Naive thymus-derived CD4-positive, alpha-beta T cell (primary cell): ENCODE measurements at regions not wholly inside any gene's neighbourhood (a gene's known extent, or its start where the extent isn't known, plus 50 kb on each side); places are given as distances from the start of the nearest gene placed in this dataset.

Experiments used
- ATAC-seq: fragments of 150-1000 bp; cut with Tn5 transposase; 2 replicates; pipeline ENCODE4 v1.10.0; 2021; ENCODE audit warnings: mild to moderate bottlenecking, moderate library complexity
- CTCF ChIA-PET: fragments of 350-600 bp; sonication (Branson Sonifier 250); formaldehyde crosslinking; loops from one replicate; lab custom pipeline; 2021; ENCODE audit warnings: antibody characterized with exemption; lab: Charles Lee
- POLR2A ChIA-PET: fragments of 350-600 bp; sonication (Branson Sonifier 250); formaldehyde crosslinking; loops from one replicate; lab custom pipeline; 2021; ENCODE audit warnings: antibody characterized with exemption, inconsistent platforms; lab: Charles Lee
- DNase-seq, 9 donors: peaks; one replicate each; pipeline versions ENCODE4 v3.0.0 to v3.0.0-alpha.2; 2020 to 2022; ENCODE audit warnings: mixed read lengths in 1 of 9
- H3K27ac ChIP-seq: one replicate; pipeline ENCODE4 v1.7.0; 2013; ENCODE audit warnings: mild to moderate bottlenecking, low read depth, low read length, moderate library complexity
- H3K27me3 ChIP-seq, 2 donors: one replicate each; pipeline ENCODE4 v1.7.0; 2013; ENCODE audit warnings: low read length in 2 of 2, mild to moderate bottlenecking in 2 of 2, moderate library complexity in 2 of 2; ENCODE audit not compliant: control insufficient read depth in 2 of 2, insufficient read depth in 2 of 2
- H3K36me3 ChIP-seq, 3 experiments: 1 replicate in 2 of 3; 2 replicates in 1 of 3; pipeline ENCODE4 v1.7.0; 2013; ENCODE audit warnings: low read length in 3 of 3, mild to moderate bottlenecking in 3 of 3, moderate library complexity in 1 of 3; ENCODE audit not compliant: insufficient read depth in 3 of 3, control insufficient read depth in 2 of 3
- H3K4me1 ChIP-seq, 2 donors: one replicate each; pipeline ENCODE4 v1.7.0; 2013; ENCODE audit warnings: low read length in 2 of 2, mild to moderate bottlenecking in 2 of 2, moderate library complexity in 1 of 2; ENCODE audit not compliant: control insufficient read depth in 2 of 2, insufficient read depth in 2 of 2
- H3K4me3 ChIP-seq: 2 replicates; pipeline ENCODE4 v1.7.0; 2013; ENCODE audit warnings: mild to moderate bottlenecking, low read length
- H3K9me3 ChIP-seq, 3 experiments: 1 replicate in 2 of 3; 2 replicates in 1 of 3; pipeline ENCODE4 v1.7.0; 2013; ENCODE audit warnings: low read length in 3 of 3; ENCODE audit not compliant: control insufficient read depth in 2 of 3
- H3K27ac Mint-ChIP-seq, 9 donors: one replicate each; pipeline ENCODE4 v1.8.0; 2020 to 2022; ENCODE audit warnings: mixed read lengths in 9 of 9, mild to moderate bottlenecking in 8 of 9, moderate library complexity in 5 of 9, inconsistent platforms in 2 of 9
- H3K27me3 Mint-ChIP-seq, 5 donors: one replicate each; pipeline ENCODE4 v1.8.0; 2021 to 2022; ENCODE audit warnings: mixed read lengths in 5 of 5, mild to moderate bottlenecking in 1 of 5
- H3K36me3 Mint-ChIP-seq, 5 donors: one replicate each; pipeline ENCODE4 v1.8.0; 2020 to 2022; ENCODE audit warnings: mixed read lengths in 5 of 5, mild to moderate bottlenecking in 3 of 5, inconsistent platforms in 1 of 5
- H3K4me1 Mint-ChIP-seq, 7 donors: one replicate each; pipeline ENCODE4 v1.8.0; 2020 to 2022; ENCODE audit warnings: mixed read lengths in 7 of 7, mild to moderate bottlenecking in 3 of 7, inconsistent platforms in 1 of 7
- H3K4me3 Mint-ChIP-seq, 10 donors: one replicate each; pipeline ENCODE4 v1.8.0; 2020 to 2022; ENCODE audit warnings: mild to moderate bottlenecking in 10 of 10, mixed read lengths in 10 of 10, moderate library complexity in 6 of 10, inconsistent platforms in 2 of 10
- H3K9me3 Mint-ChIP-seq, 11 donors: one replicate each; pipeline ENCODE4 v1.8.0; 2020 to 2022; ENCODE audit warnings: mixed read lengths in 11 of 11, mild to moderate bottlenecking in 4 of 11, inconsistent platforms in 1 of 11, moderate library complexity in 1 of 11
- intact Hi-C, 2 donors: fragments of 100-400 bp; cut with micrococcal nuclease; formaldehyde crosslinking; loops; one replicate each; pipeline ENCODE4 v1.15.1; 2023

GRCh38 chr16:5900046-5900445 lies 802.5 kb upstream of the EEF2KMT start:
- H3K4me3 Mint-ChIP-seq, result no peak overlapping the region
- Histone ChIP-seq H3K27ac (no peak overlapping the region), H3K4me3 (no peak overlapping the region), H3K27me3 (no peaks in the 10 kb centered on the region), H3K36me3 (no peaks in the 10 kb centered on the region), H3K9me3 (no peaks in the 10 kb centered on the region), H3K4me1 (no peaks in the 10 kb centered on the region)
- ChIA-PET POLR2A (no interaction called here), CTCF (no interaction called here)
- H3K4me1 Mint-ChIP-seq, result no peaks in the 10 kb centered on the region
- no peaks in the 10 kb centered on the region for H3K36me3 Mint-ChIP-seq
- no peaks in the 10 kb centered on the region for H3K27me3 Mint-ChIP-seq
- DNase-seq (no peak), ATAC-seq (no peak)
- peaks cover 2 to 40% (median 15%) of the 10 kb centered on the region in 11 donors for H3K9me3 Mint-ChIP-seq
- H3K27ac Mint-ChIP-seq, result no peak overlapping the region
- intact Hi-C loops, result no loop called here

DNA sequence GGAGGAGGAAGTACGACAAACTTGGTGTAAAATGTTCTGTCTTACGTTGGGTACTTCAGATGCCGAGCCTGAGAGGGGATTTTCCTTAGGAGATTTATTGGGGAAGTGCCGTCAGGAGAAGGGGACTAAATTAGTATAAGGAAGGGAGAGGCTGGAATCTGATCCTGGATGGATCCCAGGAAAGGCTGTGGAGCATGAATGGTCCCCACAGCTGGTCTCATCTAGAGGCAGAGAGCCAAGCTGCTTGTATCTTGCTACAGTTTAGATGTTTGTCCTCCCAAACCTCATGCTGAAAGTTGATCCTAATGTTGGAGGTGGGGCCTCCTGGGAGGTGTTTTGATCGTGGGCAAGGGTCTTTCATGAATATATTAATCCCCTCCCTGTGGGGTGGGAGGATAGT lies 798.4 kb upstream of the EEF2KMT start:
- Histone ChIP-seq H3K36me3 (no peaks in the 10 kb centered on the region), H3K9me3 (no peaks in the 10 kb centered on the region), H3K27me3 (no peaks in the 10 kb centered on the region), H3K27ac (no peak overlapping the region), H3K4me1 (no peaks in the 10 kb centered on the region), H3K4me3 (no peak overlapping the region)
- peaks cover 4 to 36% (median 16%) of the 10 kb centered on the region in 11 donors for H3K9me3 Mint-ChIP-seq
- intact Hi-C loops, result no loop called here
- CTCF ChIA-PET, result no interaction called here
- no peak overlapping the region for H3K4me3 Mint-ChIP-seq
- H3K4me1 Mint-ChIP-seq, result no peaks in the 10 kb centered on the region
- ATAC-seq (no peak), DNase-seq (no peak)
- H3K36me3 Mint-ChIP-seq, result no peaks in the 10 kb centered on the region
- no peaks in the 10 kb centered on the region for H3K27me3 Mint-ChIP-seq
- no peak overlapping the region for H3K27ac Mint-ChIP-seq
- POLR2A ChIA-PET, result no interaction called here

- no peak overlapping the region for H3K27ac Mint-ChIP-seq
- H3K4me1 Mint-ChIP-seq, result no peaks in the 10 kb centered on the region
- ChIA-PET POLR2A (no interaction called here), CTCF (no interaction called here)
- Histone ChIP-seq H3K9me3 (no peaks in the 10 kb centered on the region), H3K27me3 (no peaks in the 10 kb centered on the region), H3K27ac (no peak overlapping the region), H3K4me1 (no peaks in the 10 kb centered on the region), H3K4me3 (no peak overlapping the region), H3K36me3 (no peaks in the 10 kb centered on the region)
- intact Hi-C loops, result no loop called here
- no peaks in the 10 kb centered on the region for H3K27me3 Mint-ChIP-seq
- no peak for ATAC-seq
- H3K9me3 Mint-ChIP-seq, result peaks cover 4 to 27% (median 14%) of the 10 kb centered on the region in 11 donors
- H3K36me3 Mint-ChIP-seq, result no peaks in the 10 kb centered on the region
- no peak overlapping the region for H3K4me3 Mint-ChIP-seq
- no peak for DNase-seq
Measured at GRCh38 chr16:5895137-5895536, 797.5 kb upstream of the EEF2KMT start.

DNA sequence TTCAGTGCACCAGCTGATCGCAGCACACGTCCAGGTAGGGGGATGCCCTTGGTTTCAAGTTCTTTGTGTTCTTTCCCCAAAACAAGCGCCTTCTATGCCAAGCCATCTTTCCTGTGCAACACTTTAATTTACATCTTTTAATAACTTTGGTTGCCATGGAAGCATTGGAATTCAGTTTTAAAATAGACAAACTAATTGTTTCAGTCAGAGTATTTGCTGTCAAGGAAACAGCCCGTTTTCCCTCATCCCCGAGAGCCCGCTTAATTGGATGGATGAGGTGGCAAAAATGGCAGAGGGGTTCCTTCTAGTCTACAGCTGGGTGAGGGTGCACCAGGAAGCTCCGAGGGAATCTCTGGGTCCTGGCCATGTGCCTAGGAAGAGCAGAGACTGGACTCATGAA lies 793.7 kb upstream of the EEF2KMT start:
- CTCF ChIA-PET, result no interaction called here
- ATAC-seq, result no peak

DNA sequence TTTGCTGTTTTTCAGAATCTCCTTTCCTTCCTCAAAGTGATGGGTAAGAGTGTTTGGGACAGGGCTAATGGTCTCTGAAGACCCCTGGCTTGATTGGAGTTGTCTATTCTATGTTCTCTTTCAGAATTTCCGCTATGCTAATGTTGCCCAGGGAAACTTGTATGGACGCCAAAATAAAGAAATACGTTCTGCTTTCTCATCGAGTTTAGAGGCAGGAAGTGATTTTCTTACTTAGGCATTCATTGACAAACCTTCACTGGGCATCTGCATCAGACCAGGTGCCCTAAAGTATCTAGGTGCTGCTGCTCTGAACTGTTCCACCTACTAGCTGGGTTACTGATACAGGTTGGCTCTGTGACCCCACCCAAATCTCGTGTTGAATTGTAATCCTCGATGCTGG lies 787.9 kb upstream of the EEF2KMT start:
- Histone ChIP-seq H3K9me3 (no peaks in the 10 kb centered on the region), H3K27me3 (no peaks in the 10 kb centered on the region), H3K4me3 (no peak overlapping the region), H3K4me1 (no peaks in the 10 kb centered on the region), H3K27ac (no peak overlapping the region), H3K36me3 (no peaks in the 10 kb centered on the region)
- H3K27ac Mint-ChIP-seq, result no peak overlapping the region
- H3K4me3 Mint-ChIP-seq, result no peak overlapping the region
- ATAC-seq (no peak), DNase-seq (no peak)
- ChIA-PET POLR2A (interaction anchor here (0.6 kb wide), 1 partner anchor 10 kb away, joined by 3 read pairs; no protein-coding TSS in a partner anchor), CTCF (no interaction called here)
- intact Hi-C loops, result no loop called here
- peaks cover 0 to 3% (median 0%) of the 10 kb centered on the region in 5 donors for H3K36me3 Mint-ChIP-seq
- peaks cover 0 to 5% (median 0%) of the 10 kb centered on the region in 5 donors for H3K27me3 Mint-ChIP-seq
- H3K4me1 Mint-ChIP-seq, result no peaks in the 10 kb centered on the region
- H3K9me3 Mint-ChIP-seq, result peaks cover 0 to 12% (median 3%) of the 10 kb centered on the region in 11 donors

More for the DNA sequence above, 793.7 kb upstream of the EEF2KMT start:
- Mint-ChIP-seq H3K27ac (no peak overlapping the region), H3K36me3 (no peaks in the 10 kb centered on the region), H3K27me3 (no peaks in the 10 kb centered on the region), H3K9me3 (peaks cover 2 to 18% (median 8%) of the 10 kb centered on the region in 11 donors), H3K4me3 (no peak overlapping the region), H3K4me1 (no peaks in the 10 kb centered on the region)
- H3K9me3 ChIP-seq, result no peaks in the 10 kb centered on the region
- no peaks in the 10 kb centered on the region for H3K4me1 ChIP-seq
- intact Hi-C loops, result no loop called here
- H3K4me3 ChIP-seq, result no peak overlapping the region
- DNase-seq, result no peak
- H3K27me3 ChIP-seq, result no peaks in the 10 kb centered on the region
- H3K36me3 ChIP-seq, result no peaks in the 10 kb centered on the region
- H3K27ac ChIP-seq, result no peak overlapping the region
- POLR2A ChIA-PET, result no interaction called here

DNA sequence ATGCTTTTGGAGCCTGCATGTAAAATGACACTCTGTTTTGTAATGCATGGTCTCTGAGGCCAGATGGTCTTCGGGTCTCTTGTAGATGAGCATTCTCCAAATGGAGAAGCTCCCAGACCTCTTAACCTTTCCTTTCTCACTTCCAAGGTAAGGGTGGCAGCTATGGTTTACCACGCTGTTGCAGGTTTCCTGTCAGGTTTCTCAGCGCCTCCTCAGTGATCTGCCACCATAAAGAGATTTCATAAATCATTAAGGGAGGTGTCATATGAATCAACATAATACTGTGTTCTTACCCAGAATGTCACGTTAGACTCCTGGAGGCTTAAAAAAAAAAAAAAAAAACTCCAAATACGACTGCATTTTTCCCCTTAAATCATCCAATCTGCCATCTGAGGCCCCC lies 787.4 kb upstream of the EEF2KMT start:
- Histone ChIP-seq H3K36me3 (no peaks in the 10 kb centered on the region), H3K27ac (no peak overlapping the region), H3K4me1 (no peaks in the 10 kb centered on the region), H3K9me3 (no peaks in the 10 kb centered on the region), H3K27me3 (no peaks in the 10 kb centered on the region), H3K4me3 (no peak overlapping the region)
- Mint-ChIP-seq H3K27me3 (peaks cover 0 to 5% (median 0%) of the 10 kb centered on the region in 5 donors), H3K9me3 (peaks cover 0 to 12% (median 3%) of the 10 kb centered on the region in 11 donors), H3K36me3 (peaks cover 0 to 3% (median 0%) of the 10 kb centered on the region in 5 donors), H3K4me1 (no peaks in the 10 kb centered on the region), H3K27ac (no peak overlapping the region), H3K4me3 (no peak overlapping the region)
- DNase-seq, result no peak
- ChIA-PET CTCF (no interaction called here), POLR2A (interaction anchor here (0.6 kb wide), 1 partner anchor 9 kb away, joined by 3 read pairs; no protein-coding TSS in a partner anchor)
- ATAC-seq, result no peak
- intact Hi-C loops, result no loop called here

DNA sequence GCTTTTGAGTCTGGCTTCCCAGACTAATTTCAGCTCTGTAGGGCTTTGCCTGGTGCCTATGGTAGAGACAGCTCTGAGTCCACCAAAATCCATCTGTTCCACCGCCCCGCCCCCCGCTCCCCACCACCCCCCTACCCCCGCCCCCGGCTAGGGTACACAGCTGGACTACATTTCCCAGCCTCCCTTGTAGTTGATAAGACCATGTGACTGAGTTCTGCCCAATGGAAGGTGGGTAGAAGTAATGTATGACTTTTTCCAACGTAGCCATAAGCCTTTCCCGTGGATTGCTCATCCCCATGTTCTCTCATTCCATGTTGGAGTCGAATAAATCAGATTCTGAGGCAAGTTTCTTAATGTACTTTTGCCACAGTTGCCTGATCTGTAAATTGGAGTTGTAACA lies 786.7 kb upstream of the EEF2KMT start:
- H3K27me3 ChIP-seq, result no peaks in the 10 kb centered on the region
- H3K4me3 Mint-ChIP-seq, result no peak overlapping the region
- H3K36me3 Mint-ChIP-seq, result peaks cover 0 to 3% (median 0%) of the 10 kb centered on the region in 5 donors
- no peaks in the 10 kb centered on the region for H3K4me1 ChIP-seq
- H3K27me3 Mint-ChIP-seq, result peaks cover 0 to 5% (median 0%) of the 10 kb centered on the region in 5 donors
- no peak for DNase-seq
- H3K4me1 Mint-ChIP-seq, result no peaks in the 10 kb centered on the region
- peaks cover 0 to 12% (median 3%) of the 10 kb centered on the region in 11 donors for H3K9me3 Mint-ChIP-seq
- ChIA-PET CTCF (no interaction called here), POLR2A (no interaction called here)
- H3K9me3 ChIP-seq, result no peaks in the 10 kb centered on the region
- H3K27ac ChIP-seq, result no peak overlapping the region
- intact Hi-C loops, result no loop called here
- H3K36me3 ChIP-seq, result no peaks in the 10 kb centered on the region
- H3K4me3 ChIP-seq, result no peak overlapping the region
- no peak for ATAC-seq
- H3K27ac Mint-ChIP-seq, result no peak overlapping the region
